Psoas muscle (tissue), 7 donors: ENCODE measurements at regions not wholly inside any gene's neighbourhood (a gene's known extent, or its start where the extent isn't known, plus 50 kb on each side); places are given as distances from the start of the nearest gene placed in this dataset.
"Not testable (repeated sequence)": the region's sequence is repeated elsewhere in the genome, so short reads cannot be mapped to it uniquely, and the experiment has no call there.

Source experiments
- ATAC-seq, 4 donors: fragments of 200-7000 bp; cut with Tn5 transposase; one replicate each; pipeline ENCODE4 v1.9.1; 2020; ENCODE audit warnings: moderate library complexity in 3 of 4, mild to moderate bottlenecking in 2 of 4
- DNase-seq, 2 donors: peaks; one replicate each; pipeline ENCODE4 v3.0.0-alpha.2; 2020
- H3K27ac ChIP-seq: fragments of 200-600 bp; one replicate; pipeline ENCODE4 v1.8.0; 2022
- H3K27me3 ChIP-seq, 3 donors: fragments of 200-600 bp in 1 of 3; one replicate each; pipeline versions ENCODE4 v1.6.1 to v1.8.0; 2013 to 2022; ENCODE audit warnings: low read length in 2 of 3, mild to moderate bottlenecking in 2 of 3, moderate library complexity in 1 of 3; ENCODE audit not compliant: insufficient read depth in 3 of 3
- H3K36me3 ChIP-seq, 2 donors: fragments of 200-600 bp in 1 of 2; one replicate each; pipeline versions ENCODE4 v1.6.1 to v1.8.0; 2013 to 2022; ENCODE audit warnings: low read depth in 1 of 2, mild to moderate bottlenecking in 1 of 2, moderate library complexity in 1 of 2; ENCODE audit not compliant: insufficient read depth in 1 of 2
- H3K4me1 ChIP-seq: fragments of 200-600 bp; one replicate; pipeline ENCODE4 v1.8.0; 2022
- H3K4me3 ChIP-seq: fragments of 200-600 bp; one replicate; pipeline ENCODE4 v1.8.0; 2022; ENCODE audit warnings: mild to moderate bottlenecking
- H3K9me3 ChIP-seq: fragments of 200-600 bp; one replicate; pipeline ENCODE4 v1.8.0; 2022
- WGBS, 3 donors: extraction: QIAGEN DNeasy Blood & Tissue Kit; methylation state at CpG; one replicate each; pipeline versions ENCODE4 v1.1.6 to v1.1.7; 2013; 5-methylcytosine and 5-hydroxymethylcytosine counted together
- intact Hi-C, 2 donors: fragments of 100-400 bp; cut with DNase I; formaldehyde crosslinking; loops; one replicate each; pipeline versions ENCODE4 v1.11.0 to v1.14.2; 2022
- donor health status: healthy with polysubstance abuse.
- donor health status: DM: no; HTN: no; CAD: no; lungs with moderate emphysema.
- donor health status: Bipolar disorder and iron deficiency.
- donor health status: healthy.
- donor health status: DM: yes; HTN: yes; CAD: no.
- donor health status: DM: no; HTN: no; CAD: no.
- donor health status: DM: yes; HTN: yes; CAD: no.

DNA sequence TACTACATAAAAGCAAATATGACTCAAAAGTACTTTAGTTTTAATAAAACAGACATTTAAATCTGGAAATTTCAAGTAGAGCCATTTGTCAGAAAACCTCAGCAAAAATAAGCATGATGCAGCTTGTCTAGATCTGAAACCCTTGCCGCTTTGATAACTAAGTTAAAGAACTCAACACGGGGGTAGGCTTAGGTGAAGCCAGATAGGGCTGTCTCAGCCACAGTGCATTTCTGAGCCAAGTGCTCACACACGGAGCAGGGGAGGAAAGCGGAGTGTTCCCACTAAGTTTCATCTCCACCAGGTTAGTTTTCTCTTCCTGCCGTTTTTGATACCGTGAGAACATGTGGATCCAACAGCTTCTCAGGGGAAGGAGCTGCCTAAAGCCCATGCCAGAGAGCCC is 303.5 kb downstream of the BCL2L11 start:
- H3K36me3 ChIP-seq, H3K27me3 ChIP-seq, intact Hi-C loops, H3K4me3 ChIP-seq, ATAC-seq, H3K9me3 ChIP-seq, DNase-seq, H3K27ac ChIP-seq, H3K4me1 ChIP-seq: not testable (repeated sequence)
- WGBS, 3 donors: 83 to 89% (median 83%) methylated on average over 1 to 4 of the region's 6 CpGs

DNA sequence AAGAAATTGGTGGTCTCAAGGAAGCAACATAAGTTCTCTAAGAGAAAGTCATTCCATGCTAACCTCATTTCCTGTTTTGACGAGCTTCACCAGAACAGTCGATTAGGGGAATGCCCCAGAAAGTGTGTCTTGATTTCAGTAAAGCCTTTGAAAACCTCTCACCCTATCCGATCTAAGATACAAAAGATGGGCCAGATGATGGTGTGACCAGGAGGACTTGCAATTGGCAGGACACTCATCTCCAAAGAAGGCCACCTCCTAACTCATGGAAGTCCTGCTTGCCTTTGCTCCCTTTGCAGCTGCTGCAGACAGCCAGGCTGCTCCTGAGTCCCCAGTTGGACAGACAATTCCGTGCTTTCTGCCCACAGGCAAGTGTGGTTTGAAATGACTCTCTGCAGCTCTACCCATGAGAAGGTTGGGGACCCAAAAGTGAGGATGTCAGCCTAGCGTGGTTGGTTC is 304.2 kb downstream of the BCL2L11 start:
- H3K9me3 ChIP-seq, DNase-seq, H3K4me3 ChIP-seq, H3K36me3 ChIP-seq, H3K27ac ChIP-seq, H3K4me1 ChIP-seq, H3K27me3 ChIP-seq, intact Hi-C loops, ATAC-seq: not testable (repeated sequence)
- 74 to 86% (median 75%) methylated on average over 3 of the region's 5 CpGs for WGBS, 3 donors

GRCh38 chr2:111425789-111426201 is 305.1 kb downstream of the BCL2L11 start:
- ATAC-seq, intact Hi-C loops, H3K27me3 ChIP-seq, H3K36me3 ChIP-seq, H3K27ac ChIP-seq, H3K9me3 ChIP-seq, H3K4me3 ChIP-seq, H3K4me1 ChIP-seq, DNase-seq: not testable (repeated sequence)
- 92 to 94% (median 93%) methylated on average over 4 of the region's 4 CpGs for WGBS, 3 donors

GRCh38 chr2:111427346-111427745 is 306.6 kb downstream of the BCL2L11 start:
- intact Hi-C loops, ATAC-seq: not testable (repeated sequence)
- WGBS, 3 donors: 86 to 97% (median 93%) methylated on average over 2 to 4 of the region's 4 CpGs

DNA sequence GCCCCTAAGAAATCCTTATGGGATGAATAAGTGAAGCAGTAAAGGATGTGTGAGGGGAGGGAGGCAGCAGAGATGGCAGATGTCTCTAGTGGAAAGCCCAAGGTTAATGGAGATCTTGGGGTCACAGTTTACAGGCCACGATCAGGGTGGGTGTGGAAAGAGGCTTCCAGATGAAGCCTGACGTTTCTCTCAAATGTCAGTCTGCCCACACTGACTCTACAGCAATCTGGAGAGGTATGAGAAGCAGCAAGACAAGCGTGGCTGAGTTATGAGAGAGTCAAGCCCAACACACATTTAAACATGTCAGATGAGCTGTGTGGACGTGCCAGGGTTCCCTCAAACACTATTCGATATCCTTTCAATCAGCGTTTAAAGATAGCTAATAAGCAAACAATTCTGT is 308.2 kb downstream of the BCL2L11 start:
- H3K27me3 ChIP-seq, intact Hi-C loops, H3K4me1 ChIP-seq, DNase-seq, H3K4me3 ChIP-seq, H3K9me3 ChIP-seq, H3K36me3 ChIP-seq, ATAC-seq, H3K27ac ChIP-seq: not testable (repeated sequence)
- whole genome bisulfite sequencing, 3 donors: 62 to 87% (median 74%) methylated on average over 5 to 6 of the region's 6 CpGs

More at GRCh38 chr2:111427346-111427745, 306.6 kb downstream of the BCL2L11 start:
- H3K9me3 ChIP-seq, H3K27ac ChIP-seq, H3K27me3 ChIP-seq, DNase-seq, H3K36me3 ChIP-seq, H3K4me1 ChIP-seq, H3K4me3 ChIP-seq: not testable (repeated sequence)

DNA sequence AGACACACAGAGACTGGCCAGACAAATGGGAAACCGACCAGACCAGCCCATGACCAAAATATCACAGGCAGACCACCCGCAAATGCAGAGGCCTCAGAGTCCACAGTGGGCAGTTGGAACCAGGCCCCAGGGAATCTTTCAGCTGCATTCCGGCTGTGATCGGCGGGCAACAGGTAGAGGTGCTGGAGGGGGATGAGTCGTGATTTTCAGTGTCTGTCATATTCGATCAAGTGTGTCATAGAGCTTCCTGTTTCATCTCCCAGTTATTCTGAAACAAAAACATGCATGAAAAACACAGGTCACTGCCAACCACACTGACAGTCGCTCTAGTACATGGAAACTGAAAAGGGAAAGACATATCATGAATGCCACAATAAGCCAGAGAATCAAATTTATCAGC is 308.6 kb downstream of the BCL2L11 start:
- H3K4me1 ChIP-seq, H3K36me3 ChIP-seq, H3K4me3 ChIP-seq, H3K9me3 ChIP-seq, DNase-seq, H3K27ac ChIP-seq, ATAC-seq, intact Hi-C loops, H3K27me3 ChIP-seq: not testable (repeated sequence)
- 63 to 75% (median 67%) methylated on average over 7 of the region's 8 CpGs for WGBS, 3 donors

- H3K27me3 ChIP-seq, intact Hi-C loops, H3K4me1 ChIP-seq, DNase-seq, H3K9me3 ChIP-seq, H3K36me3 ChIP-seq, H3K4me3 ChIP-seq, H3K27ac ChIP-seq: not testable (repeated sequence)
- peak in 1 of 4 donors; percentile 43 for ATAC-seq
- WGBS, 3 donors: 85 to 93% (median 90%) methylated on average over 5 of the region's 9 CpGs
Observed at GRCh38 chr2:111430817-111431661, 310.3 kb downstream of the BCL2L11 start.

GRCh38 chr2:111432423-111432822 is 311.7 kb downstream of the BCL2L11 start:
- WGBS, 3 donors: 59 to 88% (median 80%) methylated on average over 3 of the region's 3 CpGs
- H3K36me3 ChIP-seq, H3K27ac ChIP-seq, H3K4me3 ChIP-seq, H3K9me3 ChIP-seq, intact Hi-C loops, H3K27me3 ChIP-seq, H3K4me1 ChIP-seq, ATAC-seq, DNase-seq: not testable (repeated sequence)

DNA sequence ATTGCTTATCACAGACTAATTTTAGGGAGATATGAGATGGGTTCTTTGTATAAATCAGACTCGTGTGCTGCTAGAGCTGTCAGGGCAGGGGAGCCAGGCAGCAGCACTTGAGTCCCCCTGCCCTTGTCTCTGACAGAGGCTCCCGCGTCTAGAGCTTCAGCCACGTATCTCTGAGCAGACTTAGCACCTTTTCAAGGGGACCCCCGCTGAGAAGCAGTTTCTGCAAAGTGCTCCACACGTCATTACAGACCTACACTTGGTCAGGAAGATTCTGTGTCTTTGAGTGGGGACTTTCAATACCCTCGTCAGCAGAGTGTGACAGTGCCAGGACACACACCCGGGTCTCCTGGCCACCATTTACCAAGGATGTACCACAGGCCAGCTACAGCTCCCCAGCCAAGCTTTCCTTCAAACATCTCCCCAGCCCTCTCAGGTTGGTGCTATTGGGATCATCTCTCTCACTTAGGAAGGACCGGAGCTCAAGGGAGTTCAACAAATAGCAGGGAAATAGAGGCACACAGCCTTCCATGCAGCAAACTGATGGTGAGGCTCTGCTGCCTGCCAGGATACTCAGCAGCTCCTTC is 312.3 kb downstream of the BCL2L11 start:
- H3K4me1 ChIP-seq, ATAC-seq, intact Hi-C loops, H3K27ac ChIP-seq, H3K4me3 ChIP-seq, H3K36me3 ChIP-seq, H3K27me3 ChIP-seq, DNase-seq, H3K9me3 ChIP-seq: not testable (repeated sequence)
- 80 to 100% (median 87%) methylated on average over 3 to 4 of the region's 9 CpGs for WGBS, 3 donors

- H3K9me3 ChIP-seq, intact Hi-C loops, ATAC-seq, H3K27me3 ChIP-seq, H3K4me1 ChIP-seq, H3K36me3 ChIP-seq, H3K27ac ChIP-seq, H3K4me3 ChIP-seq, DNase-seq: not testable (repeated sequence)
- 63 to 75% (median 70%) methylated on average over 5 of the region's 5 CpGs for WGBS, 3 donors
Observed at GRCh38 chr2:111433892-111434607, 313.3 kb downstream of the BCL2L11 start.

DNA sequence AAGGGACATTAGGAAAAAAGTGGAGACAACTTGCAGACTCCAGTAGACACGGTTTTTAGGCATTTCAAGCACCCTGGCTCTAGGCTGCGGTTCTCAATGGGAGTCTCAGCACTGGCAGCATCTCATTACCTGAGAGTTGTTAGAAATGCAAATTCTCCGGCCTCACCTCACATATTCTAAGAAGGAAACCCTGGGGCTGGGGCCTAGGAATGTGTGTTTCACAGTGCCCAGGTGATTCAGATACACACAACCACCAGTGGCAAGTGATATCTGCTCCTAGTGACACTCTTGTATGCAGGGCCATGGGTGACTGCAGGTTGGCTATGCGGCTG is 313.9 kb downstream of the BCL2L11 start:
- ATAC-seq, H3K4me1 ChIP-seq, DNase-seq, H3K27ac ChIP-seq, intact Hi-C loops, H3K4me3 ChIP-seq, H3K36me3 ChIP-seq, H3K9me3 ChIP-seq, H3K27me3 ChIP-seq: not testable (repeated sequence)
- 84 to 96% (median 93%) methylated on average over 2 to 3 of the region's 4 CpGs for WGBS, 3 donors
